ENCODE measurements at regions not wholly inside any gene's neighbourhood (a gene's known extent, or its start where the extent isn't known, plus 50 kb on each side); places are given as distances from the start of the nearest gene placed in this dataset.

GRCh38 chr3:127497166-127497565 lies 93.4 kb downstream of the TPRA1 start:
- Histone ChIP-seq H3K27me3 (no peaks in the 10 kb centered on the region), H3K27ac (no peak overlapping the region), H3K9me3 (no peaks in the 10 kb centered on the region), H3K9ac (ENCODE audit: low read depth in 2 of 2, low read length in 2 of 2) (no peak overlapping the region), H3K36me3 (no peaks in the 10 kb centered on the region), H3K4me1 (no peaks in the 10 kb centered on the region), H3K4me3 (no peak overlapping the region)
- intact Hi-C loops (cut with DNase I): no loop called here
- no peak for TF ChIP-seq CTCF (IDR thresholded peaks at IDR 0.05)
- no peak for DNase-seq

- no peaks in the 10 kb centered on the region for H3K36me3 ChIP-seq
- TF ChIP-seq CTCF (IDR thresholded peaks at IDR 0.05): no peak
- H3K4me3 ChIP-seq: no peak overlapping the region
- no peaks in the 10 kb centered on the region for H3K27me3 ChIP-seq
- no peak overlapping the region for H3K27ac ChIP-seq
- no peak for DNase-seq
- H3K4me1 ChIP-seq: no peaks in the 10 kb centered on the region
- no peak overlapping the region for H3K9ac ChIP-seq (ENCODE audit: low read depth in 2 of 2, low read length in 2 of 2)
- H3K9me3 ChIP-seq: no peaks in the 10 kb centered on the region
- intact Hi-C loops (cut with DNase I): no loop called here
These were observed 94.5 kb downstream of the TPRA1 start for GRCh38 chr3:127495821-127496655.

- Histone ChIP-seq H3K27ac (no peak overlapping the region), H3K4me3 (no peak overlapping the region), H3K9ac (ENCODE audit: low read depth in 2 of 2, low read length in 2 of 2) (no peak overlapping the region), H3K27me3 (no peaks in the 10 kb centered on the region), H3K36me3 (no peaks in the 10 kb centered on the region), H3K4me1 (no peaks in the 10 kb centered on the region), H3K9me3 (no peaks in the 10 kb centered on the region)
- intact Hi-C loops (cut with DNase I): no loop called here
- TF ChIP-seq CTCF (IDR thresholded peaks at IDR 0.05): no peak
- no peak for DNase-seq
These were observed 96.4 kb downstream of the TPRA1 start for GRCh38 chr3:127493924-127494646.

GRCh38 chr3:127492426-127492825 lies 98.1 kb downstream of the TPRA1 start:
- no peak for TF ChIP-seq CTCF (IDR thresholded peaks at IDR 0.05)
- H3K27me3 ChIP-seq: no peaks in the 10 kb centered on the region
- H3K9ac ChIP-seq (ENCODE audit: low read depth in 2 of 2, low read length in 2 of 2): no peak overlapping the region
- no peak for DNase-seq
- H3K4me3 ChIP-seq: no peak overlapping the region
- no peaks in the 10 kb centered on the region for H3K9me3 ChIP-seq
- H3K4me1 ChIP-seq: no peaks in the 10 kb centered on the region
- intact Hi-C loops (cut with DNase I): no loop called here
- no peak overlapping the region for H3K27ac ChIP-seq
- H3K36me3 ChIP-seq: no peaks in the 10 kb centered on the region

GRCh38 chr3:127491909-127492308 lies 98.6 kb downstream of the TPRA1 start:
- no peak overlapping the region for H3K4me3 ChIP-seq
- H3K9me3 ChIP-seq: no peaks in the 10 kb centered on the region
- H3K27ac ChIP-seq: no peak overlapping the region
- no peaks in the 10 kb centered on the region for H3K36me3 ChIP-seq
- no peak for DNase-seq
- no peak overlapping the region for H3K9ac ChIP-seq (ENCODE audit: low read depth in 2 of 2, low read length in 2 of 2)
- no peak for TF ChIP-seq CTCF (IDR thresholded peaks at IDR 0.05)
- H3K27me3 ChIP-seq: no peaks in the 10 kb centered on the region
- H3K4me1 ChIP-seq: no peaks in the 10 kb centered on the region
- intact Hi-C loops (cut with DNase I): no loop called here
